ENCODE measurements at regions not wholly inside any gene's neighbourhood (a gene's known extent, or its start where the extent isn't known, plus 50 kb on each side); places are given as distances from the start of the nearest gene placed in this dataset.

GRCh38 chr12:114302606-114303315 is 103.2 kb downstream of the TBX5 start:
- DNase-seq = no peak

- no peak for DNase-seq
Observed at GRCh38 chr12:114302117-114302516, 103.8 kb downstream of the TBX5 start.

- DNase-seq = no peak
Observed at GRCh38 chr12:114294303-114294685, 111.7 kb downstream of the TBX5 start.

- no peak for DNase-seq
Observed at GRCh38 chr12:114293571-114294302, 112.2 kb downstream of the TBX5 start.

- no peak for DNase-seq
Observed at GRCh38 chr12:114293073-114293472, 112.9 kb downstream of the TBX5 start.

GRCh38 chr12:114291389-114292060 is 114.4 kb downstream of the TBX5 start:
- no peak for DNase-seq

- DNase-seq = no peak
Observed at GRCh38 chr12:114287821-114288525, 118.0 kb downstream of the TBX5 start.

- DNase-seq = no peak
Observed at GRCh38 chr12:114286145-114286544, 119.8 kb downstream of the TBX5 start.

GRCh38 chr12:114285554-114285953 is 120.4 kb downstream of the TBX5 start:
- no peak for DNase-seq

GRCh38 chr12:114284041-114284440 is 121.9 kb downstream of the TBX5 start:
- DNase-seq = no peak

- no peak for DNase-seq
Observed at GRCh38 chr12:114275932-114276785, 129.8 kb downstream of the TBX5 start.

GRCh38 chr12:114275086-114275485 is 130.9 kb downstream of the TBX5 start:
- no peak for DNase-seq

GRCh38 chr12:114274131-114274530 is 131.8 kb downstream of the TBX5 start:
- DNase-seq = no peak

- DNase-seq = no peak
Observed at GRCh38 chr12:114272605-114273004, 133.3 kb downstream of the TBX5 start.

- no peak for DNase-seq
Observed at GRCh38 chr12:114272071-114272470, 133.9 kb downstream of the TBX5 start.

GRCh38 chr12:114269153-114269552 is 136.8 kb downstream of the TBX5 start:
- DNase-seq = no peak

GRCh38 chr12:114266536-114266935 is 139.4 kb downstream of the TBX5 start:
- DNase-seq = no peak

GRCh38 chr12:114265036-114265435 is 140.9 kb downstream of the TBX5 start:
- no peak for DNase-seq

- no peak for DNase-seq
Observed at GRCh38 chr12:114263056-114263805, 142.7 kb downstream of the TBX5 start.

- DNase-seq = no peak
Observed at GRCh38 chr12:114257687-114258086, 148.3 kb downstream of the TBX5 start.

GRCh38 chr12:114254998-114255397 is 150.9 kb downstream of the TBX5 start:
- DNase-seq = no peak

Measured in fibroblast of skin of scalp (primary cell).